CD4-positive, alpha-beta T cell (primary cell): ENCODE measurements at regions not wholly inside any gene's neighbourhood (a gene's known extent, or its start where the extent isn't known, plus 50 kb on each side); places are given as distances from the start of the nearest gene placed in this dataset.

Experiments
- ATAC-seq: fragments of 200-7000 bp; cut with Tn5 transposase; one replicate; pipeline ENCODE4 v1.10.0; 2022; ENCODE audit warnings: mild to moderate bottlenecking; ENCODE audit not compliant: poor library complexity
- CTCF ChIA-PET: fragments of 350-600 bp; sonication (Branson Sonifier 250); formaldehyde crosslinking; loops from one replicate; lab custom pipeline; 2021; ENCODE audit warnings: antibody characterized with exemption, inconsistent platforms; lab: Charles Lee
- POLR2A ChIA-PET: fragments of 350-600 bp; sonication (Branson Sonifier 250); formaldehyde crosslinking; loops from one replicate; lab custom pipeline; 2021; ENCODE audit warnings: antibody characterized with exemption, inconsistent platforms; lab: Charles Lee
- DNase-seq, 14 experiments: peaks; one replicate each; pipeline ENCODE4 v3.0.0-alpha.2; 2013 to 2020; ENCODE audit warnings: mixed read lengths in 2 of 14
- H3K27ac ChIP-seq, 2 donors: one replicate each; pipeline versions ENCODE4 v1.5.1 to v1.7.0; 2013; ENCODE audit warnings: low read length in 2 of 2, low read depth in 1 of 2, mild to moderate bottlenecking in 1 of 2
- H3K27me3 ChIP-seq, 2 experiments: 1 replicate in 1 of 2; 2 replicates in 1 of 2; pipeline versions ENCODE4 v1.6.1 to v1.7.0; 2013; ENCODE audit warnings: low read length in 2 of 2, control low read depth in 1 of 2, mild to moderate bottlenecking in 1 of 2, moderate library complexity in 1 of 2; ENCODE audit not compliant: insufficient read depth in 2 of 2, control insufficient read depth in 1 of 2
- H3K36me3 ChIP-seq: one replicate; pipeline ENCODE4 v1.6.1; 2013; ENCODE audit warnings: low read length, control low read depth; ENCODE audit not compliant: insufficient read depth
- H3K4me1 ChIP-seq: one replicate; pipeline ENCODE4 v1.6.1; 2013; ENCODE audit warnings: low read length, control low read depth; ENCODE audit not compliant: insufficient read depth
- H3K4me3 ChIP-seq: one replicate; pipeline ENCODE4 v1.5.1; 2013; ENCODE audit warnings: mild to moderate bottlenecking, low read length, moderate library complexity
- H3K9me3 ChIP-seq, 2 experiments: 1 replicate in 1 of 2; 2 replicates in 1 of 2; pipeline versions ENCODE4 v1.6.1 to v1.7.0; 2013; ENCODE audit warnings: low read length in 2 of 2, mild to moderate bottlenecking in 2 of 2, control low read depth in 1 of 2, moderate library complexity in 1 of 2; ENCODE audit not compliant: control insufficient read depth in 1 of 2, insufficient read depth in 1 of 2
- H3K27ac Mint-ChIP-seq: one replicate; pipeline ENCODE4 v1.8.0; 2020; ENCODE audit warnings: mixed read lengths
- H3K27me3 Mint-ChIP-seq: one replicate; pipeline ENCODE4 v1.8.0; 2021; ENCODE audit warnings: mixed read lengths
- H3K36me3 Mint-ChIP-seq: one replicate; pipeline ENCODE4 v1.8.0; 2021; ENCODE audit warnings: low read depth, mixed read lengths
- H3K4me1 Mint-ChIP-seq: one replicate; pipeline ENCODE4 v1.8.0; 2021; ENCODE audit warnings: low read depth, mixed read lengths
- H3K4me3 Mint-ChIP-seq: one replicate; pipeline ENCODE4 v1.8.0; 2020; ENCODE audit warnings: mild to moderate bottlenecking, mixed read lengths
- H3K9me3 Mint-ChIP-seq: one replicate; pipeline ENCODE4 v1.8.0; 2020; ENCODE audit warnings: mixed read lengths
- CTCF ChIP-seq: fragments of 200-600 bp; IDR thresholded peaks from one replicate; pipeline ENCODE4 v1.8.0; 2022; ENCODE audit warnings: antibody characterized with exemption, mild to moderate bottlenecking
- intact Hi-C, 2 experiments: fragments of 100-400 bp; cut with DNase I in 1 of 2; cut with micrococcal nuclease in 1 of 2; formaldehyde crosslinking; loops; one replicate each; pipeline versions ENCODE4 v1.15.1 to v1.9.0; 2023 to 2025; cut with DNase I, micrococcal nuclease

GRCh38 chr13:87798536-87798935 is 127.4 kb downstream of the SLITRK5 start:
- no peak overlapping the region for H3K27ac ChIP-seq
- H3K4me1 ChIP-seq: no peaks in the 10 kb centered on the region
- no peaks in the 10 kb centered on the region for H3K36me3 ChIP-seq
- DNase-seq (no peak), ATAC-seq (no peak)
- intact Hi-C loops: no loop called here
- no peak overlapping the region for H3K4me3 ChIP-seq
- Mint-ChIP-seq H3K27me3 (no peaks in the 10 kb centered on the region), H3K9me3 (no peaks in the 10 kb centered on the region), H3K4me3 (no peak overlapping the region), H3K27ac (no peak overlapping the region), H3K4me1 (no peaks in the 10 kb centered on the region), H3K36me3 (no peaks in the 10 kb centered on the region)
- POLR2A ChIA-PET: no interaction called here
- no peaks in the 10 kb centered on the region for H3K27me3 ChIP-seq
- no peak for TF ChIP-seq CTCF
- CTCF ChIA-PET: no interaction called here
- H3K9me3 ChIP-seq: peaks cover 0 to 5% of the 10 kb centered on the region in 2 experiments

DNA sequence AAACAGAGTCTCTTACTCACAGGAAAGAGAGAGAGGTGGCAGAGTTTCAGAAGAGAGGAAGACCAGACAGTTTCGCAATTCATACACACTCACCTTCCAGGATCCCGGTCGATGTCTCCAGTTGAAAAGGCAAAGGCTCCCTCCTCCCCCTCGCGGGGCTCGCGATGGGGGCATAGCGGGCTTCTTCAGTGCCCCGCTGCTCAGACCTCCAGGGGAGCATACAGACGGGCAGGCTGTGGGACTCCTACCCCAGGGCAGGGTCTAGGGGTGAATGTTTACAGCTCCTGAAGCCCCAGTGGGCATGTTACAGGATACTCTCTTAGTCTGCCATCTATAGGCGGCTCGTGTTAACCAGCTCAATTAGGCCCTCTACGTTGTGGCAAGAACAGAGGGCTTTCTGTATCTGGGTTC is 139.2 kb downstream of the SLITRK5 start:
- no peaks in the 10 kb centered on the region for H3K27me3 Mint-ChIP-seq
- no peak overlapping the region for H3K4me3 Mint-ChIP-seq
- no peak for TF ChIP-seq CTCF
- Histone ChIP-seq H3K9me3 (peaks cover 0 to 11% of the 10 kb centered on the region in 2 experiments), H3K4me3 (no peak overlapping the region), H3K4me1 (no peaks in the 10 kb centered on the region), H3K27me3 (no peaks in the 10 kb centered on the region), H3K27ac (no peak overlapping the region), H3K36me3 (no peaks in the 10 kb centered on the region)
- no peak for ATAC-seq
- CTCF ChIA-PET: no interaction called here
- H3K4me1 Mint-ChIP-seq: no peaks in the 10 kb centered on the region
- H3K27ac Mint-ChIP-seq: no peak overlapping the region
- intact Hi-C loops: no loop called here
- no peaks in the 10 kb centered on the region for H3K9me3 Mint-ChIP-seq
- no peaks in the 10 kb centered on the region for H3K36me3 Mint-ChIP-seq
- no peak for DNase-seq
- POLR2A ChIA-PET: no interaction called here

GRCh38 chr13:87810920-87811344 is 139.8 kb downstream of the SLITRK5 start:
- Mint-ChIP-seq H3K27me3 (no peaks in the 10 kb centered on the region), H3K27ac (no peak overlapping the region), H3K4me3 (no peak overlapping the region), H3K4me1 (no peaks in the 10 kb centered on the region), H3K9me3 (no peaks in the 10 kb centered on the region), H3K36me3 (no peaks in the 10 kb centered on the region)
- ATAC-seq (no peak), DNase-seq (peak in 1 of 14 experiments; percentile 6)
- CTCF ChIA-PET: no interaction called here
- Histone ChIP-seq H3K36me3 (no peaks in the 10 kb centered on the region), H3K4me3 (no peak overlapping the region), H3K27ac (no peak overlapping the region), H3K9me3 (peaks cover 0 to 11% of the 10 kb centered on the region in 2 experiments), H3K4me1 (no peaks in the 10 kb centered on the region), H3K27me3 (no peaks in the 10 kb centered on the region)
- TF ChIP-seq CTCF: no peak
- POLR2A ChIA-PET: no interaction called here
- intact Hi-C loops: no loop called here
